ENCODE measurements at regions not wholly inside any gene's neighbourhood (a gene's known extent, or its start where the extent isn't known, plus 50 kb on each side); places are given as distances from the start of the nearest gene placed in this dataset.

GRCh38 chr5:33257807-33258429 is 182.8 kb upstream of the TARS1 start:
- no peak for TF ChIP-seq CTCF (CRISPR knock-in tag; IDR thresholded peaks at IDR 0.05)
- TF ChIP-seq, protein P1, sequence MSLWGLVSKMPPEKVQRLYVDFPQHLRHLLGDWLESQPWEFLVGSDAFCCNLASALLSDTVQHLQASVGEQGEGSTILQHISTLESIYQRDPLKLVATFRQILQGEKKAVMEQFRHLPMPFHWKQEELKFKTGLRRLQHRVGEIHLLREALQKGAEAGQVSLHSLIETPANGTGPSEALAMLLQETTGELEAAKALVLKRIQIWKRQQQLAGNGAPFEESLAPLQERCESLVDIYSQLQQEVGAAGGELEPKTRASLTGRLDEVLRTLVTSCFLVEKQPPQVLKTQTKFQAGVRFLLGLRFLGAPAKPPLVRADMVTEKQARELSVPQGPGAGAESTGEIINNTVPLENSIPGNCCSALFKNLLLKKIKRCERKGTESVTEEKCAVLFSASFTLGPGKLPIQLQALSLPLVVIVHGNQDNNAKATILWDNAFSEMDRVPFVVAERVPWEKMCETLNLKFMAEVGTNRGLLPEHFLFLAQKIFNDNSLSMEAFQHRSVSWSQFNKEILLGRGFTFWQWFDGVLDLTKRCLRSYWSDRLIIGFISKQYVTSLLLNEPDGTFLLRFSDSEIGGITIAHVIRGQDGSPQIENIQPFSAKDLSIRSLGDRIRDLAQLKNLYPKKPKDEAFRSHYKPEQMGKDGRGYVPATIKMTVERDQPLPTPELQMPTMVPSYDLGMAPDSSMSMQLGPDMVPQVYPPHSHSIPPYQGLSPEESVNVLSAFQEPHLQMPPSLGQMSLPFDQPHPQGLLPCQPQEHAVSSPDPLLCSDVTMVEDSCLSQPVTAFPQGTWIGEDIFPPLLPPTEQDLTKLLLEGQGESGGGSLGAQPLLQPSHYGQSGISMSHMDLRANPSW (CRISPR knock-in tag; IDR thresholded peaks at IDR 0.05; ENCODE audit: borderline replicate concordance) = no peak
